ENCODE measurements at regions not wholly inside any gene's neighbourhood (a gene's known extent, or its start where the extent isn't known, plus 50 kb on each side); places are given as distances from the start of the nearest gene placed in this dataset.

GRCh38 chr11:95451682-95452081 lies 220.7 kb upstream of the SESN3 start:
- Histone ChIP-seq H2BK120ac (ENCODE audit: insufficient read depth, low read length, poor library complexity) (no peak overlapping the region), H2AFZ (ENCODE audit: insufficient read depth, low read length, poor library complexity) (no peak overlapping the region), H3K79me1 (ENCODE audit: low read length) (no peaks in the 10 kb centered on the region), H2BK5ac (ENCODE audit: low read depth, low read length, poor library complexity) (no peak overlapping the region), H3K79me2 (ENCODE audit: control insufficient read depth, insufficient read depth, low read length, poor library complexity) (no peaks in the 10 kb centered on the region), H3K4me1 (ENCODE audit: control insufficient read depth in 1 of 2, insufficient read depth in 2 of 2, low read length in 2 of 2) (peaks cover 5 to 11% of the 10 kb centered on the region in 2 experiments), H3K4ac (ENCODE audit: low read depth, low read length) (no peak overlapping the region), H3K4me3 (ENCODE audit: low read depth, low read length) (no peak overlapping the region), H3K27ac (ENCODE audit: low read depth, low read length) (no peak overlapping the region), H3K18ac (ENCODE audit: low read length) (no peak overlapping the region), H4K12ac (ENCODE audit: low read depth, low read length) (no peak overlapping the region), H3K9me3 (ENCODE audit: insufficient read depth, low read depth, low read length) (no peaks in the 10 kb centered on the region), H2BK12ac (ENCODE audit: low read length) (no peak overlapping the region), H3K23ac (ENCODE audit: low read length) (no peak overlapping the region), H4K8ac (ENCODE audit: low read depth, low read length) (no peak overlapping the region), H3K9ac (ENCODE audit: low read length) (no peak overlapping the region), H3K14ac (ENCODE audit: low read length) (no peak overlapping the region), H3K27me3 (ENCODE audit: insufficient read depth, low read length) (no peaks in the 10 kb centered on the region), H2AK5ac (ENCODE audit: low read length) (no peak overlapping the region), H3K36me3 (ENCODE audit: control insufficient read depth in 1 of 2, insufficient read depth in 2 of 2, low read length in 2 of 2) (no peaks in the 10 kb centered on the region), H4K91ac (ENCODE audit: low read depth, low read length) (no peak overlapping the region), H3K4me2 (ENCODE audit: low read length) (no peak overlapping the region)
- no CpG with 5 or more reads among the region's 1 CpG for WGBS (ENCODE audit: extremely low coverage, insufficient coverage, insufficient read length)
- peak; percentile 34 to 80 for DNase-seq

- Histone ChIP-seq H3K9me3 (ENCODE audit: insufficient read depth, low read depth, low read length) (no peaks in the 10 kb centered on the region), H3K9ac (ENCODE audit: low read length) (no peak overlapping the region), H4K8ac (ENCODE audit: low read depth, low read length) (no peak overlapping the region), H2AK5ac (ENCODE audit: low read length) (no peak overlapping the region), H3K4me3 (ENCODE audit: low read depth, low read length) (no peak overlapping the region), H3K36me3 (ENCODE audit: control insufficient read depth in 1 of 2, insufficient read depth in 2 of 2, low read length in 2 of 2) (no peaks in the 10 kb centered on the region), H2BK5ac (ENCODE audit: low read depth, low read length, poor library complexity) (no peak overlapping the region), H3K23ac (ENCODE audit: low read length) (no peak overlapping the region), H3K79me2 (ENCODE audit: control insufficient read depth, insufficient read depth, low read length, poor library complexity) (no peaks in the 10 kb centered on the region), H3K18ac (ENCODE audit: low read length) (no peak overlapping the region), H2AFZ (ENCODE audit: insufficient read depth, low read length, poor library complexity) (no peak overlapping the region), H3K14ac (ENCODE audit: low read length) (no peak overlapping the region), H3K4ac (ENCODE audit: low read depth, low read length) (no peak overlapping the region), H2BK120ac (ENCODE audit: insufficient read depth, low read length, poor library complexity) (no peak overlapping the region), H3K4me1 (ENCODE audit: control insufficient read depth in 1 of 2, insufficient read depth in 2 of 2, low read length in 2 of 2) (peaks cover 5 to 11% of the 10 kb centered on the region in 2 experiments), H3K79me1 (ENCODE audit: low read length) (no peaks in the 10 kb centered on the region), H2BK12ac (ENCODE audit: low read length) (no peak overlapping the region), H3K27ac (ENCODE audit: low read depth, low read length) (no peak overlapping the region), H3K4me2 (ENCODE audit: low read length) (no peak overlapping the region), H4K12ac (ENCODE audit: low read depth, low read length) (no peak overlapping the region), H3K27me3 (ENCODE audit: insufficient read depth, low read length) (no peaks in the 10 kb centered on the region), H4K91ac (ENCODE audit: low read depth, low read length) (no peak overlapping the region)
- DNase-seq, result no peak
These were observed 220.3 kb upstream of the SESN3 start for GRCh38 chr11:95451261-95451660.

- Histone ChIP-seq H3K9ac (ENCODE audit: low read length) (no peak overlapping the region), H2AK5ac (ENCODE audit: low read length) (no peak overlapping the region), H3K27me3 (ENCODE audit: insufficient read depth, low read length) (no peaks in the 10 kb centered on the region), H3K4me1 (ENCODE audit: control insufficient read depth in 1 of 2, insufficient read depth in 2 of 2, low read length in 2 of 2) (peaks cover 8 to 14% of the 10 kb centered on the region in 2 experiments), H2BK12ac (ENCODE audit: low read length) (no peak overlapping the region), H3K4me2 (ENCODE audit: low read length) (no peak overlapping the region), H4K12ac (ENCODE audit: low read depth, low read length) (no peak overlapping the region), H3K23ac (ENCODE audit: low read length) (no peak overlapping the region), H3K4me3 (ENCODE audit: low read depth, low read length) (no peak overlapping the region), H2AFZ (ENCODE audit: insufficient read depth, low read length, poor library complexity) (no peak overlapping the region), H3K14ac (ENCODE audit: low read length) (no peak overlapping the region), H4K8ac (ENCODE audit: low read depth, low read length) (no peak overlapping the region), H3K79me2 (ENCODE audit: control insufficient read depth, insufficient read depth, low read length, poor library complexity) (no peaks in the 10 kb centered on the region), H3K18ac (ENCODE audit: low read length) (no peak overlapping the region), H3K79me1 (ENCODE audit: low read length) (no peaks in the 10 kb centered on the region), H2BK5ac (ENCODE audit: low read depth, low read length, poor library complexity) (no peak overlapping the region), H3K9me3 (ENCODE audit: insufficient read depth, low read depth, low read length) (no peaks in the 10 kb centered on the region), H3K36me3 (ENCODE audit: control insufficient read depth in 1 of 2, insufficient read depth in 2 of 2, low read length in 2 of 2) (no peaks in the 10 kb centered on the region), H3K27ac (ENCODE audit: low read depth, low read length) (no peak overlapping the region), H3K4ac (ENCODE audit: low read depth, low read length) (no peak overlapping the region), H4K91ac (ENCODE audit: low read depth, low read length) (no peak overlapping the region), H2BK120ac (ENCODE audit: insufficient read depth, low read length, poor library complexity) (no peak overlapping the region)
- DNase-seq, result no peak
- no CpG with 5 or more reads among the region's 4 CpGs for WGBS (ENCODE audit: extremely low coverage, insufficient coverage, insufficient read length)
These were observed 219.6 kb upstream of the SESN3 start for GRCh38 chr11:95450547-95451123.

GRCh38 chr11:95445746-95446333 lies 214.8 kb upstream of the SESN3 start:
- no peak overlapping the region for H4K8ac ChIP-seq (ENCODE audit: low read depth, low read length)
- no peak overlapping the region for H3K4ac ChIP-seq (ENCODE audit: low read depth, low read length)
- H3K4me3 ChIP-seq (ENCODE audit: low read depth, low read length), result no peak overlapping the region
- no peak overlapping the region for H3K27ac ChIP-seq (ENCODE audit: low read depth, low read length)
- no peaks in the 10 kb centered on the region for H3K79me2 ChIP-seq (ENCODE audit: control insufficient read depth, insufficient read depth, low read length, poor library complexity)
- H4K91ac ChIP-seq (ENCODE audit: low read depth, low read length), result no peak overlapping the region
- H3K9me3 ChIP-seq (ENCODE audit: insufficient read depth, low read depth, low read length), result no peaks in the 10 kb centered on the region
- no peak overlapping the region for H2BK120ac ChIP-seq (ENCODE audit: insufficient read depth, low read length, poor library complexity)
- no peak overlapping the region for H2AFZ ChIP-seq (ENCODE audit: insufficient read depth, low read length, poor library complexity)
- DNase-seq, result no peak
- no peak overlapping the region for H2BK5ac ChIP-seq (ENCODE audit: low read depth, low read length, poor library complexity)
- H3K4me1 ChIP-seq (ENCODE audit: control insufficient read depth in 1 of 2, insufficient read depth in 2 of 2, low read length in 2 of 2), result peaks cover 4 to 5% of the 10 kb centered on the region in 2 experiments
- H3K27me3 ChIP-seq (ENCODE audit: insufficient read depth, low read length), result no peaks in the 10 kb centered on the region
- H3K18ac ChIP-seq (ENCODE audit: low read length), result no peak overlapping the region
- no peak overlapping the region for H2AK5ac ChIP-seq (ENCODE audit: low read length)
- no CpG with 5 or more reads among the region's 13 CpGs for WGBS (ENCODE audit: extremely low coverage, insufficient coverage, insufficient read length)
- H3K23ac ChIP-seq (ENCODE audit: low read length), result no peak overlapping the region
- H3K14ac ChIP-seq (ENCODE audit: low read length), result no peak overlapping the region
- no peaks in the 10 kb centered on the region for H3K36me3 ChIP-seq (ENCODE audit: control insufficient read depth in 1 of 2, insufficient read depth in 2 of 2, low read length in 2 of 2)
- no peaks in the 10 kb centered on the region for H3K79me1 ChIP-seq (ENCODE audit: low read length)
- H3K4me2 ChIP-seq (ENCODE audit: low read length), result no peak overlapping the region
- no peak overlapping the region for H4K12ac ChIP-seq (ENCODE audit: low read depth, low read length)
- H2BK12ac ChIP-seq (ENCODE audit: low read length), result no peak overlapping the region
- H3K9ac ChIP-seq (ENCODE audit: low read length), result no peak overlapping the region
